ENCODE measurements at regions not wholly inside any gene's neighbourhood (a gene's known extent, or its start where the extent isn't known, plus 50 kb on each side); places are given as distances from the start of the nearest gene placed in this dataset.

DNA sequence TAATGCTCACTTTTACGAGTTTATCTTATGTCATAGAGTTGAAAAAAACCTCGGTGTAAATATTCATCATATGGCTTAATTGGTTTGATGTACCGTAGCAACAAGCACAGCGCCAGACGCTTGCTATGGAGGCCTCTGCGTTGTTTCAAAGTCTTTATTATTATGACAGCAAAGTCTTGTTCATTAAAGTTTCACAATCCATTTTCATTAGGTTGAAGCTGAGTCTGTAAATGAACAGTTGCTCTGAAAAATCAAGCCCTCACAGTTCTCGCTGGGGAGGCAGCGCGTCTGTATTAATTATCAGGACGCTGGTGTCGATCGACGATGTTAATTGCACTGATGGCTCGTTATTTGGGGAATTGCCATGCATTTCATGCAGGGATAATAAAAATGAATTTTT is 185.6 kb downstream of the INSC start:
- H3K27me3 Mint-ChIP-seq (ENCODE audit: low read depth in 3 of 3) = peaks cover 0 to 5% (median 4%) of the 10 kb centered on the region in 3 donors
- H3K27ac Mint-ChIP-seq = no peak overlapping the region
- no peaks in the 10 kb centered on the region for H3K36me3 Mint-ChIP-seq
- no peak for DNase-seq
- H3K4me3 Mint-ChIP-seq = no peak overlapping the region
- peaks cover 0 to 3% (median 0%) of the 10 kb centered on the region in 6 donors for H3K9me3 Mint-ChIP-seq
- H3K4me1 Mint-ChIP-seq = no peaks in the 10 kb centered on the region

DNA sequence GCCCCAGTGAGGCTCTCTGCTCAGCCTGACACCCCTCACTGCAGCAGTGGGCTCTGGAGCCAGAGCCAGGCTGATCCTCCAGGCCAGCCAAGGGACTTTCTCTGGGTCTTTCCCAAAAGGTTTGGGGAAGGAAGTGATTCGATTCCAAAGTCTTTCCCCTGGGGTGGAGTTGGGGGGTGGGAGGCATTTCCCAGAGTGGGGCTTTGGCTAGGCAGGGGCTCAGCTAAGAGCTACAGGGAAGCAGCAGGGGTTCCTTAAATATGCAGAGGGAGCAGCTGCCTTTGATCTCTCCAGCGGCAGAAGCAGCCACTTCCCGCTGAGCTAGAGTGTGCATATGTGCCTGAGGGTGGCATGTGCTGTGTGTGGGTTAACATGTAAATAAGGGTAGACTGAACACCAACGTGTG is 192.9 kb downstream of the INSC start:
- Mint-ChIP-seq H3K4me3 (no peak overlapping the region), H3K36me3 (no peaks in the 10 kb centered on the region), H3K4me1 (no peaks in the 10 kb centered on the region), H3K27ac (no peak overlapping the region), H3K9me3 (peaks cover 0 to 2% (median 0%) of the 10 kb centered on the region in 6 donors), H3K27me3 (ENCODE audit: low read depth in 3 of 3) (peaks cover 0 to 3% (median 0%) of the 10 kb centered on the region in 3 donors)
- DNase-seq = no peak

DNA sequence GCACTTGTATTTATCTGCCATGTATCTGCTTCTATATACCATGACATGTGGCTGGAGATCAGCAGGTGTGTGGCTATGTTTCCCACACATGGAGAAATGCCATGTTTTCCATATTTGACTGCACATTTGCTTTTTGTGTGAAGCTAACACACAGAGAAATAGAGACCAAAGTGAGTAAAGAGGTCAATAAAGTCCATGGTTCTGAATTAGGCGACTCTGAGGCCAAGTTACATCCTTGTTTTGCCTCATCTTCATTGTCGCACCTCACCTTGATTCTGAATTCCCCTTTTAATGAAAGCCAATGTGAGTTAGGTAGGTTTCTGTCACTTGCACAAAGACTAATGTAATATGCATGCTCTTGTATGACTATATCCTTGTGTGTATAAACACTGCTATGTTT is 194.1 kb downstream of the INSC start:
- Mint-ChIP-seq H3K36me3 (no peaks in the 10 kb centered on the region), H3K4me1 (no peaks in the 10 kb centered on the region), H3K9me3 (peaks cover 0 to 5% (median under 1%) of the 10 kb centered on the region in 6 donors), H3K27ac (no peak overlapping the region), H3K27me3 (ENCODE audit: low read depth in 3 of 3) (peaks cover 0 to 3% (median 0%) of the 10 kb centered on the region in 3 donors), H3K4me3 (no peak overlapping the region)
- no peak for DNase-seq

DNA sequence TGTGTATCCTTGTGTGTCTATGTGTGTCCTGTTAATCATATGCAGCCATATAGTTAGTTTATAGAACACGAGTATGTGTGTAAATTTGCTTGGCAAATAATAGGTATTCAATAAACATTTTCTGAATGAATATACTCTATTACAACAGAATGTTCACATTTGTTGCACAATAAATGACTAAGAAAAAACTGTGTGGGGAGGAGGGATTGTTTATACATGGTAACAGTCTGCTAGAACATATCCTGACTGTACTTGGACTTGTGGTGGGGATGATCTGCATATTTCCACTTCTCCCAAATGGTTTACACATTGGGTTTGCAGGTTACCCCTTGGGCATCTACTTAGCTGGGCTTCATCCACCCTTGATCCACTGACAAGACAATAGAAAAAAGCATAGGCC is 194.6 kb downstream of the INSC start:
- Mint-ChIP-seq H3K27ac (no peak overlapping the region), H3K36me3 (no peaks in the 10 kb centered on the region), H3K9me3 (peaks cover 0 to 6% (median under 1%) of the 10 kb centered on the region in 6 donors), H3K4me1 (no peaks in the 10 kb centered on the region), H3K27me3 (ENCODE audit: low read depth in 3 of 3) (peaks cover 0 to 3% (median 0%) of the 10 kb centered on the region in 3 donors), H3K4me3 (no peak overlapping the region)
- no peak for DNase-seq

DNA sequence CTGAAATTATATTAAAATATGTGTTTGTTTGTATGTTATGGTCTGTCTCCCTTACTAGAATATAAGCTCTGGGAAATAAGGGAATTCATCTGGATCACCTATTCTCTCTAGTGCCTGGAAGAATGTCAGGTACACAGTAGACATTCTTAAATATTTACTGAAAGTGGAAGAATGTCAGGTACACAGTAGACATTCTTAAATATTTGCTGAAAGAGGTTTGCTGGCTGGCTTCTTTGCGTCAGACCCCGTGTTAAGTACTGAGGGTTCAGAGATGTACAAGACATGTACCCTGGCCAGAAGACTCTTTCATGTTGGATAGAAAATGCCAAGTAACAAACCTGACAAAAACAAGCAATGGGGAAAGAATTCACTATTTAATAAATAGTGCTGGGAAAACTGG is 199.1 kb downstream of the INSC start:
- no peak overlapping the region for H3K4me3 Mint-ChIP-seq
- H3K4me1 Mint-ChIP-seq = no peaks in the 10 kb centered on the region
- H3K27me3 Mint-ChIP-seq (ENCODE audit: low read depth in 3 of 3) = peaks cover 0 to 3% (median 0%) of the 10 kb centered on the region in 3 donors
- no peak for DNase-seq
- H3K36me3 Mint-ChIP-seq = no peaks in the 10 kb centered on the region
- H3K27ac Mint-ChIP-seq = no peak overlapping the region
- peaks cover 0 to 6% (median 0%) of the 10 kb centered on the region in 6 donors for H3K9me3 Mint-ChIP-seq

DNA sequence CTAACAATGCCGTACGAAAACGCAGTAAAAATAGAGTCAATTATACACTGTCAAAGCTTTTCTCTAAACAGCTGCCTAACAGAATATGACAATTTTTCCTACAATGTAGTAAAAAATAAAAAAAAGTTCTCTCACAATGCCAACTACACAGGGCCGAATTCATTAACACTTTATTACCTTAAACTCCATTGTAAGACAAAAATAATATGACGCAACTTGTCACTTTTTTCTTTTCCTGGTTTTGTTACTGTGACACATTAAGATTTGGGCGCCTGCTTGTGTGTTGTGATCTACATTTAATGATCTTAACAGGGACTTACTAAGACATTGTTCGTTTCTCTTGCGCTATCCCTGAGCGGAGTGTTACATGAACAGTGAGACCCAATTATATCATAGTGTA is 204.1 kb downstream of the INSC start:
- H3K27me3 Mint-ChIP-seq (ENCODE audit: low read depth in 3 of 3) = no peaks in the 10 kb centered on the region
- H3K36me3 Mint-ChIP-seq = no peaks in the 10 kb centered on the region
- H3K4me1 Mint-ChIP-seq = no peaks in the 10 kb centered on the region
- H3K9me3 Mint-ChIP-seq = peaks cover 0 to 1% (median 0%) of the 10 kb centered on the region in 6 donors
- DNase-seq = no peak
- no peak overlapping the region for H3K27ac Mint-ChIP-seq
- H3K4me3 Mint-ChIP-seq = no peak overlapping the region

DNA sequence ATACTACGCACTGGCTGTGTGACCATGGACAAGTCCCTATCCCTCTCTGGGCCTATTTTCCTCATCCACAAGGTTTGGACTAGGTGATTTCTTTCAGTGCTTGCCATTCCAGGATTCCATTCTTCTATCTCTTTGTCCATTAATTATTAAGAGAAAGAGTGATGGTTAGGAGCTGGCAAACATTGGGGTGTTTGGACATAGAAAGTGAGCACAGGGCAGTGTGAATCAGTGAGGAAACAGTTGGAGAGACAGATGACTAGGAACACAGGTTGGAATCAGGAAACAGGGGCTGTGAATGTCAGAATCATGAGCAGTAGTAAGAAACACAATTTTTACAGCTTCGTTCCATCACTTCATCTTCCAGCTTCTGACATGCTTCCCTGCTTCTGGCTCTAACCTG is 211.8 kb downstream of the INSC start:
- H3K27ac Mint-ChIP-seq = no peak overlapping the region
- no peaks in the 10 kb centered on the region for H3K4me1 Mint-ChIP-seq
- peaks cover 0 to 4% (median 0%) of the 10 kb centered on the region in 6 donors for H3K9me3 Mint-ChIP-seq
- DNase-seq = no peak
- H3K4me3 Mint-ChIP-seq = no peak overlapping the region
- H3K27me3 Mint-ChIP-seq (ENCODE audit: low read depth in 3 of 3) = peaks cover 0 to 2% (median 1%) of the 10 kb centered on the region in 3 donors
- H3K36me3 Mint-ChIP-seq = no peaks in the 10 kb centered on the region

DNA sequence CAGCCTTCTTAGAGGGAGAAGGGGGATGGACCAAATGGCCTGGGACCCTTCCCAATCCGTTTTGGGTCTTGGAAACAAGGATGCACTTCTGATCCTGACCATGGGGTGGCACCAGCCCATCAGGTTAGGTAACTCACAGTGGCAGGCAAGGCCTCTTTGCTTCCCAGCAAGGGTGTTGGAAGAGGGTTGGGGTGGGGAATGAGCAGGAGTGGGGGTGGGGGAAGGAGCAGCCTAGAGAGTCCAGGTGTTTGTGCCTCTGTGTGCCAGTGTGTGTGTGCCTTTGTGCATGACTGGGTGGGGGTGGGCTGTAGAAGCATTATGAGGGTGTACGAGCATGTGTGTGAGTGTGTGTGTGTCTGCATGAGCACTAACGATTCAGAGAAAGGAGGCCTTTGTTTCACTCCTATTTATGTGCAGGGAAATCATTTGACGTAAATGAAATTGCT is 213.1 kb downstream of the INSC start:
- DNase-seq = no peak
- Mint-ChIP-seq H3K9me3 (peaks cover 0 to 4% (median 0%) of the 10 kb centered on the region in 6 donors), H3K27ac (no peak overlapping the region), H3K4me1 (no peaks in the 10 kb centered on the region), H3K27me3 (ENCODE audit: low read depth in 3 of 3) (peaks cover 0 to 2% (median 1%) of the 10 kb centered on the region in 3 donors), H3K4me3 (no peak overlapping the region), H3K36me3 (no peaks in the 10 kb centered on the region)

DNA sequence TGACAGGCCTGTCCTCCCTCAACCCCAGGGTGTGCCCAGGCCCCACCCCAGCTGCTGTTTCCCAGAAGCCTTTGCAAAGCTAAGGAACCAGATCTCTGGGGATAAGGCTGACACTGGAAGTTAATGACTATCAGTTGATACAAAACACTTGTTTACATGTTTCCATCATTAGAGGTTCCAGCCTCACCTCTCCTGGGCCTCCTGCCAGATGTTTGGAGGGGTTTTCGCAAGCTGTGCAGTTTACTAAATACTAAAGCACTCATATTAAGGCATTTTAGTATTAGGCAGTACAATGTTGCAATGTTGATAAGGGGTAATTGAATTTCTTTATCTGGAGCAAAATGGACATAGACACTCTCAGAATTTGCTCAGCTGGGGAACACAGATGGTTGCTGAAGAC is 218.7 kb downstream of the INSC start:
- Mint-ChIP-seq H3K4me1 (no peaks in the 10 kb centered on the region), H3K36me3 (no peaks in the 10 kb centered on the region), H3K9me3 (peaks cover 0 to 6% (median 0%) of the 10 kb centered on the region in 6 donors), H3K4me3 (no peak overlapping the region), H3K27me3 (ENCODE audit: low read depth in 3 of 3) (peaks cover 0 to 2% (median 0%) of the 10 kb centered on the region in 3 donors), H3K27ac (no peak overlapping the region)
- DNase-seq = no peak

DNA sequence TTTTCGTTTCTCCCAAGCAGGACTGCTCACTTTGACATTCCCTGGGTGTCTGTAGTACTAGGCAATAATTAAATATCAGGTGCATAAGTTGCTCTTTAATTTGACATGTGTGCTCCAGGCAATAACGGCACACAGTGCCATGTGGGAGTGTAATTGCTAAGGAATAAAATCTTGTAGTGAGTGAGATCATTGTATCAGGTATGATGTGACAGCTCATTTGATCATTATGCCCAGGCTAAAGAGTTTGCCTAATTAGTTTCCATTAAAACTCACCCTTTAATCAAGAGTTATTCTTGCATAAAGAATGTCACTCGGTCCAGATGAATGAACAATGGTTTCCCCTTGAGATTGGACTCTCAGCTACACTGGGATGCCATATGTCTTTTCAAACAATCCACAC is 220.0 kb downstream of the INSC start:
- no peak overlapping the region for H3K27ac Mint-ChIP-seq
- no peak for DNase-seq
- H3K9me3 Mint-ChIP-seq = peaks cover 0 to 15% (median 2%) of the 10 kb centered on the region in 6 donors
- H3K27me3 Mint-ChIP-seq (ENCODE audit: low read depth in 3 of 3) = peaks cover 0 to 2% (median 0%) of the 10 kb centered on the region in 3 donors
- no peaks in the 10 kb centered on the region for H3K4me1 Mint-ChIP-seq
- H3K4me3 Mint-ChIP-seq = no peak overlapping the region
- H3K36me3 Mint-ChIP-seq = no peaks in the 10 kb centered on the region

DNA sequence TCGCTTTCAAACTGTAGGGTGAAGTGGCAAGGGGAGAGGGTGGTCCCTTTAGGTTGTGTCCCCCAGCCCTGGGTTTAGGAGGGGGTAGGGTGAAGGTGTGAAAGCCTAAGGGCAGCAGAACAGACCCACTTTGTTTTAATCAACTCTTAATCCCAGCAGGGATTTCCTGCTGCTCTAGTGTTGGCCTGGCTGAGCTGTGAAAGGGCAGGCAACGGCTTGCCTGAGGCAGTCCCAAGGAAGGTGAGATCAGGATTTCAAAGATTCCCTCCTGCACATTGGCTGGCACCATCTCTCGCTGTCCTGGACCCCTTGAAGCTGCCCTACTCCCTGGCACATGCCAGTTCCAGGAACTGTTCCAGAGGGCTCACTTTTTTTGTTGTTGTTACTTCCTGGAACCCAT is 221.3 kb downstream of the INSC start:
- no peaks in the 10 kb centered on the region for H3K4me1 Mint-ChIP-seq
- no peak overlapping the region for H3K27ac Mint-ChIP-seq
- no peak for DNase-seq
- H3K4me3 Mint-ChIP-seq = no peak overlapping the region
- H3K9me3 Mint-ChIP-seq = peaks cover 0 to 26% (median 3%) of the 10 kb centered on the region in 6 donors
- H3K36me3 Mint-ChIP-seq = no peaks in the 10 kb centered on the region
- peaks cover 0 to 2% (median 0%) of the 10 kb centered on the region in 3 donors for H3K27me3 Mint-ChIP-seq (ENCODE audit: low read depth in 3 of 3)

DNA sequence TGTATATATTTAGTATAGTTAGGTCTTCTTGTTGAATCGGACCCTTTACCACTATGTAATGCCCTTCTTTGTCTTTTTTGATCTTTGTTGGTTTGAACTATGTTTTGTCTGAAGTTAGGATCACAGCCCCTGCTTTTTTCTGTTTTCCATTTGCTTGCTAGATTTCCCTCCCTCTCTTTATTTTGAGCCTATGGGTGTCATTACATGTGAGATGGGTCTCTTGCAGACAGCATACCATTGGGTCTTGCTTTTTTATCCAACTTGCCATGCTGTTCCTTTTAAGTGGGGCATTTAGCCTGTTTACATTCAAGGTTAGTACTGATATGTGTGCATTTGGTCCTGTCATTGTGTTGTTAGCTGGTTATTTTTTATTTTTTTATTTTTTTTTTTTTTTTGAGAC is 224.6 kb downstream of the INSC start:
- no peaks in the 10 kb centered on the region for H3K4me1 Mint-ChIP-seq
- H3K9me3 Mint-ChIP-seq = peaks cover 0 to 31% (median 3%) of the 10 kb centered on the region in 6 donors
- H3K4me3 Mint-ChIP-seq = no peak overlapping the region
- H3K27me3 Mint-ChIP-seq (ENCODE audit: low read depth in 3 of 3) = peaks cover 0 to 3% (median 2%) of the 10 kb centered on the region in 3 donors
- H3K36me3 Mint-ChIP-seq = no peaks in the 10 kb centered on the region
- DNase-seq = no peak
- no peak overlapping the region for H3K27ac Mint-ChIP-seq

DNA sequence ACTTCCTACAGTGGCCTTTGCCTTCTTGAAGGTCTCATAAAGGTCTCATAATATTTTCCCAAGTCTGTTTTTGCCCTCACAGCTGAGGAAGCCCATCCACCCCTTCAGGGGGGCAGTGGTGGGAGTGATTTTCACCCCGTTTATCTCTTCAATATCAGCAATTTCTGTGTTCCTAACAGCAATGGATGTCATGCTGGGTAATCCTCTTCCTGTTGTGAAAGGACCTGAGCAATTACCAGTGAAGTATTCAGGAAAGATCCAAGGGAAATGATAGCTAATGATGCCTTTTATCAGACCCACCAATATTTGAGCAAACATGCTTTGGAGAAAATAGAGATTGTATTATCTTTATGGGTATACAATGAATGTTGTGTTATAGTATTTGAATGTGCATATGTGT is 226.9 kb downstream of the INSC start:
- Mint-ChIP-seq H3K27me3 (ENCODE audit: low read depth in 3 of 3) (peaks cover 0 to 5% (median 2%) of the 10 kb centered on the region in 3 donors), H3K4me1 (no peaks in the 10 kb centered on the region), H3K27ac (no peak overlapping the region), H3K9me3 (peaks cover 0 to 31% (median 3%) of the 10 kb centered on the region in 6 donors), H3K36me3 (no peaks in the 10 kb centered on the region), H3K4me3 (no peak overlapping the region)
- DNase-seq = no peak

DNA sequence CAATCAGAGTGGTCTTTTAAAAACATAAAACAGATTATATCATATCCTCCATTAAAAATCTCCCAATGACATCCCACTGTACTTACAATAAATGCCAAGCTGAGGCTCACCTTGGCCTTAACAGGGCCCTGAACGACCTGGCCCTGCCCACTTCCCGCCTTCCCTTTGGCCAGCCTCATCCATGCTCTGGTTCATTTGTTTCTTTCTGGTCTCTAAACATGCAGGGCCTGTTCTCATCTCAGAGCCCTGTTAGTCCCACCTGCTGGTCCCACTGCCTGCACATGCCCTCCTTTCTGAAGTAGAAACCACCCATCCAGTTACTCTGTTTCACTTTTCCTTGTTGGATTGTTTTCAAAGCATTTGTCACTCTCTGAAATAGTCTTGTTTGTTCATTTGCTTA is 227.4 kb downstream of the INSC start:
- Mint-ChIP-seq H3K36me3 (no peaks in the 10 kb centered on the region), H3K9me3 (peaks cover 0 to 31% (median 3%) of the 10 kb centered on the region in 6 donors), H3K27ac (no peak overlapping the region), H3K4me3 (no peak overlapping the region), H3K4me1 (no peaks in the 10 kb centered on the region), H3K27me3 (ENCODE audit: low read depth in 3 of 3) (peaks cover 0 to 5% (median 2%) of the 10 kb centered on the region in 3 donors)
- DNase-seq = no peak

DNA sequence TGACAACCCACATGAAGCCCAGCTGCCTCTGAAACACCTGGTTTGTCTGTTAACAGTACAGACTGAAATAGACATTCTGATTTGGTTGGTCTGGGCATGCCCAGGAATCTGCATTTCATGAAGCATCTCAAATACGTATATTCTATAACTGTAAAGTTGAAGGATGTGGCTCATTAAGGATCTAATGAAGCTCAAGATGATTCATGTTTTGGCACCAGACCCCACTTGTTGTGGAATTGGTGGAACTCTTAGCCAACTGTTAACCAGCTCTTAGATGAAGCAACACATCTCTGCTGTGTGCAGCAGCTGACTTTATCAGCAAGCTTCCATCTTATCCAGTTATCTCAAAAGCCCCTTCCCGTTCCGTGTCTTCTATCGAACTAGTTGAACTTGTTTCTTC is 232.2 kb downstream of the INSC start:
- Mint-ChIP-seq H3K4me3 (no peak overlapping the region), H3K27ac (no peak overlapping the region)

More for the DNA sequence above, 232.2 kb downstream of the INSC start:
- Mint-ChIP-seq H3K9me3 (peaks cover 0 to 5% (median 2%) of the 10 kb centered on the region in 6 donors), H3K27me3 (ENCODE audit: low read depth in 3 of 3) (peaks cover 0 to 4% (median 2%) of the 10 kb centered on the region in 3 donors), H3K36me3 (no peaks in the 10 kb centered on the region), H3K4me1 (no peaks in the 10 kb centered on the region)
- no peak for DNase-seq
